Prostate gland (tissue), 2 donors: ENCODE measurements at regions not wholly inside any gene's neighbourhood (a gene's known extent, or its start where the extent isn't known, plus 50 kb on each side); places are given as distances from the start of the nearest gene placed in this dataset.

Experiments
- DNase-seq: peaks from one replicate; pipeline ENCODE4 v3.0.0-alpha.2; 2019; ENCODE audit warnings: low spot score
- H3K27ac ChIP-seq, 2 donors: fragments of 200-600 bp; sonication (generic); 2 replicates each; pipeline ENCODE4 v1.5.1; 2017 to 2019
- H3K27me3 ChIP-seq: fragments of 200-600 bp; sonication (generic); replicated peaks from 2 replicates; pipeline ENCODE4 v1.5.1; 2019; ENCODE audit not compliant: insufficient read depth
- H3K36me3 ChIP-seq, 2 donors: fragments of 200-600 bp; sonication (generic); 1 replicate in 1 of 2; 2 replicates in 1 of 2; pipeline versions ENCODE4 v1.5.1 to v1.8.1; 2017 to 2019
- H3K4me1 ChIP-seq: fragments of 200-600 bp; sonication (generic); replicated peaks from 2 replicates; pipeline ENCODE4 v1.5.1; 2019
- H3K4me3 ChIP-seq, 2 donors: fragments of 200-600 bp; sonication (generic); 2 replicates each; pipeline ENCODE4 v1.5.1; 2017 to 2019
- H3K9me3 ChIP-seq: fragments of 200-600 bp; sonication (generic); 2 replicates; pipeline ENCODE4 v1.5.1; 2017
- POLR2A ChIP-seq: fragments of 450-650 bp; IDR thresholded peaks from one replicate; pipeline ENCODE4 v1.6.1; 2016; ENCODE audit warnings: antibody characterized with exemption, mild to moderate bottlenecking
- POLR2AphosphoS5 ChIP-seq: sonication (generic); formaldehyde crosslinking; IDR thresholded peaks from one replicate; pipeline ENCODE4 v1.6.1; 2017; ENCODE audit warnings: antibody characterized with exemption
- WGBS: methylation state at CpG from one replicate; pipeline ENCODE4 v1.1.5; 2018; 5-methylcytosine and 5-hydroxymethylcytosine counted together
- intact Hi-C: fragments of 100-400 bp; cut with DNase I; formaldehyde crosslinking; loops from one replicate; pipeline ENCODE4 v1.14.2; 2022
- TF ChIP-seq, protein P1 (sequence below), 4 experiments: fragments of 200-600 bp in 2 of 4; fragments of 450-650 bp in 2 of 4; sonication (generic) in 2 of 4; IDR thresholded peaks; 1 replicate in 3 of 4; 2 replicates in 1 of 4; pipeline ENCODE4 v1.5.1; 2016 to 2019; ENCODE audit warnings: antibody characterized with exemption in 4 of 4, mild to moderate bottlenecking in 2 of 4, moderate library complexity in 2 of 4

DNA sequence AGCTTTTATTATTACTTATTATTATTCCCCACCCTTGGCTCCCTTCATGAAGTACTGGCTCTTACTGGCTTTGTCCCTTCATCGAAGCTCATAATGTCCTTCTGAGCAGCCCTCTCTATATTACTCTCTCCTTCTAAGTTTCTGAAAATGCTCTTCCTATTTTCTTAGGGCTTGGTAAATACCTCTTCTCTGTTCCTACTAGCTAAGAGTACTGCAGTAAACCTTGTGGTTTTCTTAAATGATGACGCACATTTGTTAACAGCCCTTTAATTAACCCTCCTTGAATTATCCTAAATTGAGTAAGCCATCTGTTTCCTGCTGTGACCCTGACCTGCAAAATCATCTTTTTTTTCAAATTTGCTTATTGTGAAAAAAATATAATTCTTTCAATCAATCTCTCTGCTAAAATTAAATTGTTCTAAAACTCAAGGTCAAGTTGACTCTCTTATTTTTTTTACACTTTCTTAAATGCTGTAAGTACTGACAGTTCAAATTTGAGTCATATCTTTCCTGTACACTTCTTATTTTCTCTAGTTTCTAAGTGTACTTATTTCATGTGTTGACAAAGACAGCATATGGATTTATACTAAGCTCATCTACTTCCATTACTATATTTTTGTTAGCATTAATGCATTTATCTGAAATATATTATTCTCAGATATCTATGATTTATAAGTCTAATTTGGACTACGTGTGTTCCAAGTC lies 148.9 kb downstream of the ADAM29 start:
- no peaks in the 10 kb centered on the region for H3K36me3 ChIP-seq
- no peaks in the 10 kb centered on the region for H3K4me1 ChIP-seq
- TF ChIP-seq POLR2A (no peak), POLR2AphosphoS5 (no peak)
- TF ChIP-seq, protein P1, sequence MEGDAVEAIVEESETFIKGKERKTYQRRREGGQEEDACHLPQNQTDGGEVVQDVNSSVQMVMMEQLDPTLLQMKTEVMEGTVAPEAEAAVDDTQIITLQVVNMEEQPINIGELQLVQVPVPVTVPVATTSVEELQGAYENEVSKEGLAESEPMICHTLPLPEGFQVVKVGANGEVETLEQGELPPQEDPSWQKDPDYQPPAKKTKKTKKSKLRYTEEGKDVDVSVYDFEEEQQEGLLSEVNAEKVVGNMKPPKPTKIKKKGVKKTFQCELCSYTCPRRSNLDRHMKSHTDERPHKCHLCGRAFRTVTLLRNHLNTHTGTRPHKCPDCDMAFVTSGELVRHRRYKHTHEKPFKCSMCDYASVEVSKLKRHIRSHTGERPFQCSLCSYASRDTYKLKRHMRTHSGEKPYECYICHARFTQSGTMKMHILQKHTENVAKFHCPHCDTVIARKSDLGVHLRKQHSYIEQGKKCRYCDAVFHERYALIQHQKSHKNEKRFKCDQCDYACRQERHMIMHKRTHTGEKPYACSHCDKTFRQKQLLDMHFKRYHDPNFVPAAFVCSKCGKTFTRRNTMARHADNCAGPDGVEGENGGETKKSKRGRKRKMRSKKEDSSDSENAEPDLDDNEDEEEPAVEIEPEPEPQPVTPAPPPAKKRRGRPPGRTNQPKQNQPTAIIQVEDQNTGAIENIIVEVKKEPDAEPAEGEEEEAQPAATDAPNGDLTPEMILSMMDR (IDR thresholded peaks at IDR 0.05) = no peak
- DNase-seq = no peak
- no peaks in the 10 kb centered on the region for H3K9me3 ChIP-seq
- H3K27ac ChIP-seq = no peak overlapping the region
- intact Hi-C loops = no loop called here
- H3K27me3 ChIP-seq = no peaks in the 10 kb centered on the region
- 43% methylated on average over 3 of the region's 3 CpGs for WGBS
- H3K4me3 ChIP-seq = no peak overlapping the region

DNA sequence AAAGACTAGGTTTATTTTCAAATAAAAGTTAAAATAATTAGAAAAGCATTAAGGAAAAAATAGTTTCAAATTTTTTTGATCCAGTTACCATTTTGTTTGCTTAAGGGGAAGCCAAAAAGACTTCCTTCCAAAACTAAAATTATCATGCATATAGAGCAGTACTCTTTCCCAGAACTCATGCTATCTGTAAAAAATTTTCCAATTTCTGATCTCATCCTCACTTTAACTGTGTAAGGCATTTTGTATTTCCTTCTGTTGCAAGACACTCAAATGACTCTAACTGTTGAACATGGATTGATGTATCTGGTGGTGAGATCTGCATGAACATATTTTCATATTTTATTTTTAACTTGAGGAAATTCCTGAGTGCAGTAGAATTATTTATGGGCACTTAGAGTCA lies 150.1 kb downstream of the ADAM29 start:
- Histone ChIP-seq H3K27ac (no peak overlapping the region), H3K4me1 (no peaks in the 10 kb centered on the region), H3K4me3 (no peak overlapping the region), H3K27me3 (no peaks in the 10 kb centered on the region), H3K36me3 (no peaks in the 10 kb centered on the region), H3K9me3 (no peaks in the 10 kb centered on the region)
- TF ChIP-seq, protein P1 (IDR thresholded peaks at IDR 0.05) = no peak
- TF ChIP-seq POLR2AphosphoS5 = no peak
- TF ChIP-seq POLR2A = no peak
- no peak for DNase-seq
- intact Hi-C loops = no loop called here

DNA sequence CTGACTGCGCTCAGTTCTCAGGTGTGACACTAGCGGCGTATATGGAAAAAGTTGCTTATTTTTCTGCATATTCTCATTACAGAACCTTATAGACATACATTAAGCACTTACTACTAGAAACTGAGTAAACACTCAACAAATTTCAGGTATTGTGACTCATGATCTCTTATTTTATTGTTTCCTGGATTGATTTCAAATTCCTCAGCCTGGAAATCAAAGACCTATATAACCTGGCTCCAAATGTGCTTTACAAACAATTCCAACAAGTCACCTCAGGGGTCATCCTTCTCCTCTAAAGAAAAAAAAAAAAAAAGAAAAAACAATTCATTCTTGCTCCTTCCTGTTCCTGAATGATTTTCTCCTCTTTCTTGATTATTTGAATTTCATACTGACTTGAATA lies 152.3 kb downstream of the ADAM29 start:
- WGBS = 95% methylated on average over 3 of the region's 3 CpGs
- no peak overlapping the region for H3K4me3 ChIP-seq
- H3K36me3 ChIP-seq = no peaks in the 10 kb centered on the region
- no peak for DNase-seq
- intact Hi-C loops = no loop called here
- H3K9me3 ChIP-seq = no peaks in the 10 kb centered on the region
- no peaks in the 10 kb centered on the region for H3K4me1 ChIP-seq
- no peaks in the 10 kb centered on the region for H3K27me3 ChIP-seq
- no peak for TF ChIP-seq POLR2A
- TF ChIP-seq, protein P1 (IDR thresholded peaks at IDR 0.05) = no peak
- TF ChIP-seq POLR2AphosphoS5 = no peak
- H3K27ac ChIP-seq = no peak overlapping the region

DNA sequence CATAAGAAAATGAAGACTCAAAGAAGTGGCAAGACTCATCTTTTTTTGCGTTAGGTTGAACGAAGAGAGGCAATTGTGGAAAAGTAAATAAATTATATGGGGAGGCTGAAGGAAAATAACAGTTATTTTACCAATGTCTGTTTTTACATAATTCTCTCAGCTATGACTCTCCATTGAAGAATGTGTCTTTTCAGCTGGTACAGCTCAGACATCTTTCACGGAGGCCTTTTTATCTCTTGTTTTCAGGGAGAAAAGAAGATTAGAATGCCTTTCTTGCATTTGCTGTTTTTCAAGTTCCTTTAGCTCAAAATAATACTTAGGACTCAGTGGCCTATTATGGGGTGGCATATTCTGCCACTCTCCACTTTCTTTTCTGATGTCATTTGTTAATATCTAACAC lies 153.0 kb downstream of the ADAM29 start:
- no peaks in the 10 kb centered on the region for H3K27me3 ChIP-seq
- H3K9me3 ChIP-seq = no peaks in the 10 kb centered on the region
- 28% methylated on average over 3 of the region's 3 CpGs for WGBS
- no peaks in the 10 kb centered on the region for H3K36me3 ChIP-seq
- DNase-seq = no peak
- TF ChIP-seq POLR2AphosphoS5 (no peak), POLR2A (no peak)
- TF ChIP-seq, protein P1 (IDR thresholded peaks at IDR 0.05) = no peak
- intact Hi-C loops = no loop called here
- H3K4me1 ChIP-seq = no peaks in the 10 kb centered on the region
- no peak overlapping the region for H3K4me3 ChIP-seq
- H3K27ac ChIP-seq = no peak overlapping the region

DNA sequence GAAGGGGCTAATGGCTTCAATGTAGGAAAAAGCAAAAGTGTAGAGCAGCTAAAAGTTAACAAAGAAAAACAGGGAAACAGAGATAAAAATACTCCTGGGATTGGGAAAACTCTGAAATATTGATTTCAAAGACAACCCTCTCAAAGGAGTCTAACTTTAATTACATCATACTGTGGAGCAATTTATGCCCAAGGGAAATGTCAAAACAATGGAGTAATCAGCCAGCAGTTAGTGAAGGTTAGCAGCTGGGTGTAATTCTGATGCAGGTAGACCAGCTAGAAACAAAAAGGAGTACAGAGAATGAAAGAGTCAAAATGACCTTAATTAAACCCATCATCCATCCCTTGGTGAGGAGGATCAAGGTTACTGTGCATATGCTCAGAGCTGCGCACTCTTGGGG lies 169.0 kb downstream of the ADAM29 start:
- Histone ChIP-seq H3K27ac (no peak overlapping the region), H3K4me3 (no peak overlapping the region), H3K9me3 (no peaks in the 10 kb centered on the region), H3K36me3 (no peaks in the 10 kb centered on the region), H3K27me3 (no peaks in the 10 kb centered on the region), H3K4me1 (no peaks in the 10 kb centered on the region)
- no peak for TF ChIP-seq POLR2A
- DNase-seq = no peak
- intact Hi-C loops = no loop called here
- WGBS = 91% methylated on average over 1 of the region's 1 CpG
